GM21367 (cell line): ENCODE measurements at regions not wholly inside any gene's neighbourhood (a gene's known extent, or its start where the extent isn't known, plus 50 kb on each side); places are given as distances from the start of the nearest gene placed in this dataset.

Source experiments
- ATAC-seq: cut with Tn5 transposase; IDR thresholded peaks from one replicate; pipeline ENCODE4 v1.9.1; 2021; ENCODE audit not compliant: unreplicated experiment

DNA sequence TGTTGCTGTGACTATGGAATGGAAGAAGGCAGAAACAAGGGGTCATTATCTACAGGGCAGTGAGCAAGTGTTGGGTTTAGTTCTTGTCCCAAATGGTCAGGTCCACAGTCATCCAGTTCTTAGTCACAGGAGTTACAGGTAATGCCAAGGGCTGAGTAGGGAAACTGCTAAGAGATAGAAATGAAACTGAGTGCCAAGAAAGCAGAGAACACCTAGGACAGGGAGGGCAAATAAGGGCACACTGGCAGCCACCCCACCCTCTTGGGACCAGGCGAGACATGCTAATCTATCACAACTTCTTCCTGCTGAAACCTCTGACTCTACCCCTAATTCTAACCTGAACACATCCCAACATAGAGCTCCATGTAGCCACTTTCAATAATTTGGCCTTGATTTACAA lies 103.2 kb downstream of the KLF4 start:
- ATAC-seq, result no peak
